ENCODE measurements at regions not wholly inside any gene's neighbourhood (a gene's known extent, or its start where the extent isn't known, plus 50 kb on each side); places are given as distances from the start of the nearest gene placed in this dataset.

DNA sequence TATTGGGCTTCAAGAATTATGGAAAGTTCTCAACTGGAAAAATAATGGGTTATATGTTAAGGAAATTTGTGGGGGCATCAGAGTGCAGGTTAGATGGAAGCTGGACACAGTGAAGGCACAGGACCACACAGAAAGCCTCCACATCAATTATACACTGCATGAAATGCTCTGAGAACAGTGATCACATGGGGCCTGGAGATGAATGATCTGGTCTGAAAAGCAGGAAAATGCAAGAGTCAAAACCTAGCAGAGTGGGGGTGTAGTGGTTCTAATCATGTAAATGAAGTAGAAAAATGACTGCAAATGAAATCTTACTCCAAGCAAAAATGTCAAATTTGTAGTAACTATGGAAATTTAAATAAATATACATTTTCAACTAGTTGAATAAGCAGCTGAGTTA is 123.6 kb downstream of the TUSC7 start:
- Histone ChIP-seq H3K4me1 (no peaks in the 10 kb centered on the region), H3K9ac (no peak overlapping the region), H3K27me3 (ENCODE audit: control insufficient read depth, insufficient read depth, low read length) (no peaks in the 10 kb centered on the region), H3K79me2 (no peaks in the 10 kb centered on the region), H3K4me2 (ENCODE audit: low read length) (no peak overlapping the region), H2AFZ (no peak overlapping the region), H3K4me3 (ENCODE audit: low read depth, low read length) (no peak overlapping the region), H3K36me3 (ENCODE audit: control insufficient read depth, insufficient read depth, low read length) (no peaks in the 10 kb centered on the region), H3K27ac (no peak overlapping the region), H3K9me3 (ENCODE audit: control insufficient read depth, low read length) (no peaks in the 10 kb centered on the region)
- TF ChIP-seq CTCF (IDR thresholded peaks at IDR 0.05): no peak

- no peak for TF ChIP-seq CTCF (IDR thresholded peaks at IDR 0.05)
These were observed 125.2 kb downstream of the TUSC7 start for GRCh38 chr3:116834816-116835215.

DNA sequence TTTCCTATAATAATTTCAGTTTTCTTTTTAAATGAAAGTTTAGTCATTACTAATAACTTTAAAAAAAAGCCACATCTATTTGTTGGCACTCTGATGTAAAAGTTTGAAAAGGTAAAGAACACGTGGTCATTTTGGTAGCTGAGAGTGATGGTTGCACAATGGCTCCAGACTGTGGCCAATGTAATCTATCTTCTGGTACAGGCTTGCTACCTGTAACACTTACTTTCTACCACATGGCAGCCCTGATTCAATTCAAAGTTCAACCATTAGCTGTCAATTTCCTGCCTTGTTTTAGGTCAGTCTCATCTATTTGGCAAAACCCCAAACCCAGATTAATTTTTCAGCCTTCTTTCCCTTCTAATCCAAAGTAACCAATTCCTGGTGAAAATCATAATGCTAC is 126.1 kb downstream of the TUSC7 start:
- Histone ChIP-seq H3K27me3 (ENCODE audit: control insufficient read depth, insufficient read depth, low read length) (no peaks in the 10 kb centered on the region), H3K79me2 (no peaks in the 10 kb centered on the region), H3K9ac (no peak overlapping the region), H3K36me3 (ENCODE audit: control insufficient read depth, insufficient read depth, low read length) (no peaks in the 10 kb centered on the region), H3K9me3 (ENCODE audit: control insufficient read depth, low read length) (no peaks in the 10 kb centered on the region), H3K4me1 (no peaks in the 10 kb centered on the region), H3K4me3 (ENCODE audit: low read depth, low read length) (no peak overlapping the region), H2AFZ (no peak overlapping the region), H3K27ac (no peak overlapping the region), H3K4me2 (ENCODE audit: low read length) (no peak overlapping the region)
- no peak for TF ChIP-seq CTCF (IDR thresholded peaks at IDR 0.05)

More at GRCh38 chr3:116834816-116835215, 125.2 kb downstream of the TUSC7 start:
- Histone ChIP-seq H3K79me2 (no peaks in the 10 kb centered on the region), H2AFZ (no peak overlapping the region), H3K4me1 (no peaks in the 10 kb centered on the region), H3K27me3 (ENCODE audit: control insufficient read depth, insufficient read depth, low read length) (no peaks in the 10 kb centered on the region), H3K27ac (no peak overlapping the region), H3K36me3 (ENCODE audit: control insufficient read depth, insufficient read depth, low read length) (no peaks in the 10 kb centered on the region), H3K9ac (no peak overlapping the region), H3K9me3 (ENCODE audit: control insufficient read depth, low read length) (no peaks in the 10 kb centered on the region), H3K4me2 (ENCODE audit: low read length) (no peak overlapping the region), H3K4me3 (ENCODE audit: low read depth, low read length) (no peak overlapping the region)

- no peak overlapping the region for H2AFZ ChIP-seq
- H3K4me2 ChIP-seq (ENCODE audit: low read length): no peak overlapping the region
- H3K4me1 ChIP-seq: no peaks in the 10 kb centered on the region
- no peaks in the 10 kb centered on the region for H3K9me3 ChIP-seq (ENCODE audit: control insufficient read depth, low read length)
- H3K27ac ChIP-seq: no peak overlapping the region
- H3K4me3 ChIP-seq (ENCODE audit: low read depth, low read length): no peak overlapping the region
- no peaks in the 10 kb centered on the region for H3K79me2 ChIP-seq
- H3K27me3 ChIP-seq (ENCODE audit: control insufficient read depth, insufficient read depth, low read length): no peaks in the 10 kb centered on the region
- no peaks in the 10 kb centered on the region for H3K36me3 ChIP-seq (ENCODE audit: control insufficient read depth, insufficient read depth, low read length)
- TF ChIP-seq CTCF (IDR thresholded peaks at IDR 0.05): no peak
- no peak overlapping the region for H3K9ac ChIP-seq
These were observed 126.7 kb downstream of the TUSC7 start for GRCh38 chr3:116836286-116836685.

- no peak overlapping the region for H3K27ac ChIP-seq
- H3K27me3 ChIP-seq (ENCODE audit: control insufficient read depth, insufficient read depth, low read length): no peaks in the 10 kb centered on the region
- no peak overlapping the region for H3K4me2 ChIP-seq (ENCODE audit: low read length)
- no peak overlapping the region for H2AFZ ChIP-seq
- H3K4me3 ChIP-seq (ENCODE audit: low read depth, low read length): no peak overlapping the region
- H3K9ac ChIP-seq: no peak overlapping the region
- no peaks in the 10 kb centered on the region for H3K79me2 ChIP-seq
- no peaks in the 10 kb centered on the region for H3K36me3 ChIP-seq (ENCODE audit: control insufficient read depth, insufficient read depth, low read length)
- no peaks in the 10 kb centered on the region for H3K9me3 ChIP-seq (ENCODE audit: control insufficient read depth, low read length)
- no peak for TF ChIP-seq CTCF (IDR thresholded peaks at IDR 0.05)
- H3K4me1 ChIP-seq: no peaks in the 10 kb centered on the region
These were observed 127.9 kb downstream of the TUSC7 start for GRCh38 chr3:116837483-116837882.

Measured in parathyroid adenoma (tissue), 2 donors.